ENCODE measurements at regions not wholly inside any gene's neighbourhood (a gene's known extent, or its start where the extent isn't known, plus 50 kb on each side); places are given as distances from the start of the nearest gene placed in this dataset.
A peak's percentile ranks its signal among the peaks of the same experiment; 100 is the strongest.

DNA sequence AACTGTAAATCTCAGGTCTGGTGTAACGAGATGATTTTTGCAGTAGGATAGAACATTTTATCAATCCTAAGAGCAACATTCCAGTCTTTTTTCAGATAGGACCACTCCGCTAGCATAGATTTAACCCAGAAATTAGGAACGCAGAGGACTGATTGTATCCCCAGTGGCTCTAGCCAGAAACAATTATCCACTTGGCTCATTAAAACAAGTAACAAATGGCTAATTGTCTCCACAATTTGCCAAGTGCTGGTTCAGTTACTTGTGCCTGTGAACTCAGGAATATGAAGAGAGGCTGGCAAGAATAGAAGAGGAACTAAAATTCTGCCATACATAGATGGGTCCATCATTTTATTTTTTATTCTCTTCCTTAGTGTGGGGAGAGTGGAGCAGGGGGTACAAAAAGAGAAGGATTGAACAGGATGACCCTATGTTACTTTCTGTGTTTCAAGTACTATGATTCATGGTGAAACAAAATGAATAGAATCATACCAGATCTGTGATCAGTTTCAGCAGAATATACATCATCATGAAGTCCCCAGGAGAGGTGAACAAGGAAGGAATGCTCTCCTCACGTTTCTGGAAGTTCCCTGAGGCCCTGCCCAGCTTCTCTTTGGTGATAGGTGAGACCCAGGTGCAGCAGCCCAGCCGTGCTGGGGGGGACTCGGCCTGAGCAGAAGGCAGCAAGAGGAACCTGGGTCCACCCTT is 121.6 kb downstream of the ARL4C start:
- Histone ChIP-seq H3K36me3 (ENCODE audit: insufficient read depth, insufficient read length, low read length) (no peaks in the 10 kb centered on the region), H3K9ac (ENCODE audit: insufficient read length, low read depth) (no peak overlapping the region), H3K4me1 (ENCODE audit: insufficient read depth, insufficient read length) (peaks cover 4% of the 10 kb centered on the region), H3K4me3 (ENCODE audit: insufficient read length, low read depth) (no peak overlapping the region), H3K9me3 (ENCODE audit: insufficient read depth, low read length) (no peaks in the 10 kb centered on the region), H3K27me3 (ENCODE audit: insufficient read depth, insufficient read length) (no peaks in the 10 kb centered on the region)
- no peak for TF ChIP-seq YY1 (IDR thresholded peaks at IDR 0.05; ENCODE audit: insufficient read depth, insufficient read length)
- no peak for TF ChIP-seq SUZ12 (IDR thresholded peaks at IDR 0.05; ENCODE audit: extremely low read depth, insufficient read depth, insufficient read length)
- no peak for TF ChIP-seq ZNF274 (IDR thresholded peaks at IDR 0.05; ENCODE audit: low read depth, low read length)
- no peak for DNase-seq (ENCODE audit: low read depth, low spot score)

DNA sequence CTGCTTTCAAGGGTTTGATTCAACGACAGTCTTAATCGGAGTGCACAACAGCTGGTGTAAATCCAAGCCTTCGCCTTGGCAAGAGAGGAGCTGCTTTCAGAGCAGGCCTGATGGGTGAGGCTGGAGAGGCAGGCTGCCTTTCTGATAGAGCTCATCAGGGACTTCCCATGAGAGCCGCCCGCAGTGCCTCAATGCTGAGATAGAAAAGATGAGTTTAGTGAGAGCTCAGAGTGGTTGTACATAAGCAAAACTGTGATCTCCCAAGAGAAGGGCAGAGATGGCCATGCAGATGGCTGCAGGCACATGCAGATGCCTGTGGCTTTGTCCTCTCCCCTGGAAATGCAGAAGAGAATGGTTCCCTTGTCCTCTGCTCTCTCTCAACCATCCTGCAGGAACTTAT is 122.1 kb downstream of the ARL4C start:
- DNase-seq (ENCODE audit: low read depth, low spot score), result no peak

DNA sequence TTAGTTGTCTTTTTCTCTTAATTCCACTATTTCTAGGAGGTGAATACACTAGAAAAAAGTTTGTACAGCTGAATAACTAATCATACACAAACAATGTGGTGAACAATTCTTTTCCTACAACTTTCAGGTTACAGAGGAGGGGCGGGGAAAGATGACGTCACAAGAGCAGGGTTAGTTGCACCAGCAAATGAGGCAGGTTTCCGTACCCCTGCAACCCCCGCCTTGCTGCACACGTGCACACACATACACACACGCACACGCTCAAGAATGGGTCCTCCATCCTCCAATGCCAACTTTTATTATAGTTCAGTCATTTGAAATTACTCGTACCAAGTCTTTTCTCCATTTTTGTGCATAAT is 122.8 kb downstream of the ARL4C start:
- Histone ChIP-seq H3K4me1 (ENCODE audit: insufficient read depth, insufficient read length) (peaks cover 4% of the 10 kb centered on the region), H3K9me3 (ENCODE audit: insufficient read depth, low read length) (no peaks in the 10 kb centered on the region), H3K36me3 (ENCODE audit: insufficient read depth, insufficient read length, low read length) (no peaks in the 10 kb centered on the region), H3K27me3 (ENCODE audit: insufficient read depth, insufficient read length) (no peaks in the 10 kb centered on the region), H3K9ac (ENCODE audit: insufficient read length, low read depth) (no peak overlapping the region), H3K4me3 (ENCODE audit: insufficient read length, low read depth) (no peak overlapping the region)
- no peak for DNase-seq (ENCODE audit: low read depth, low spot score)
- no peak for TF ChIP-seq YY1 (IDR thresholded peaks at IDR 0.05; ENCODE audit: insufficient read depth, insufficient read length)
- no peak for TF ChIP-seq SUZ12 (IDR thresholded peaks at IDR 0.05; ENCODE audit: extremely low read depth, insufficient read depth, insufficient read length)
- TF ChIP-seq ZNF274 (IDR thresholded peaks at IDR 0.05; ENCODE audit: low read depth, low read length), result no peak

More for the DNA sequence above, 122.1 kb downstream of the ARL4C start:
- no peak overlapping the region for H3K4me3 ChIP-seq (ENCODE audit: insufficient read length, low read depth)
- peaks cover 4% of the 10 kb centered on the region for H3K4me1 ChIP-seq (ENCODE audit: insufficient read depth, insufficient read length)
- H3K9me3 ChIP-seq (ENCODE audit: insufficient read depth, low read length), result no peaks in the 10 kb centered on the region
- no peak for TF ChIP-seq ZNF274 (IDR thresholded peaks at IDR 0.05; ENCODE audit: low read depth, low read length)
- no peak for TF ChIP-seq YY1 (IDR thresholded peaks at IDR 0.05; ENCODE audit: insufficient read depth, insufficient read length)
- TF ChIP-seq SUZ12 (IDR thresholded peaks at IDR 0.05; ENCODE audit: extremely low read depth, insufficient read depth, insufficient read length), result no peak
- no peaks in the 10 kb centered on the region for H3K27me3 ChIP-seq (ENCODE audit: insufficient read depth, insufficient read length)
- no peaks in the 10 kb centered on the region for H3K36me3 ChIP-seq (ENCODE audit: insufficient read depth, insufficient read length, low read length)
- no peak overlapping the region for H3K9ac ChIP-seq (ENCODE audit: insufficient read length, low read depth)

DNA sequence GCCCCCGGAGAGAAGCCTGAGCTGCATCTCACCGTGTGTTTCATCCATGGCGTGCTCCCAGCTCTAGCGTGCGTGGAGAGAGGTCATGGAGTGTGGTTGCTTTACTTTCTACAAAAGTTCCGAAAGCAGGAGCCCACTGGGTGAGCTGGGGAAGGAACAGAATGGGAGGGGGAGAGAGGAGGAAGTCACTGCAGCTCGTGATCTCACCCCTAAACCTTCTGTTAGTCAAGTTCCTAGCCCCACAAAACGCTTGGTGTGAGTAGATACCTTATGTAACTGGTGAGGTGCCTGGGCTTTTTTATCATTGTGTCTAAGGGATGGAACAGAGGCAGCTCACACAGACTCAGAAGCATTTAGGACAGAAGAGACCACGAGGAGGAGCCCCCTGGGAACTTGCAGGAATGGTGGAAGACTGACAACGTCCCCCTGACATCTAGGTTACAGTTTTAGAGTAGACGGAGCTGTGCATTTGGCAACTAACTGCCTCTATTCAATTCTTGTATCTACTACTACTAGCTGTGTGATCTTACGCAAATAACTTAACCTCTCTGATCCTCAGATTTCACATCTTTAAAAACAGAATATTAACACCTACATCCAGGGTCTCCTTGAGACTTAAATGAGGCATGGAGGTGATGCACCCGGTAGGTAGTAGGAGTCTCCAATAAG is 123.3 kb downstream of the ARL4C start:
- no peak for DNase-seq (ENCODE audit: low read depth, low spot score)
- Histone ChIP-seq H3K27me3 (ENCODE audit: insufficient read depth, insufficient read length) (no peaks in the 10 kb centered on the region), H3K9me3 (ENCODE audit: insufficient read depth, low read length) (no peaks in the 10 kb centered on the region), H3K9ac (ENCODE audit: insufficient read length, low read depth) (no peak overlapping the region), H3K36me3 (ENCODE audit: insufficient read depth, insufficient read length, low read length) (no peaks in the 10 kb centered on the region), H3K4me3 (ENCODE audit: insufficient read length, low read depth) (no peak overlapping the region), H3K4me1 (ENCODE audit: insufficient read depth, insufficient read length) (peaks cover 6% of the 10 kb centered on the region)
- TF ChIP-seq YY1 (IDR thresholded peaks at IDR 0.05; ENCODE audit: insufficient read depth, insufficient read length) (no peak), ZNF274 (IDR thresholded peaks at IDR 0.05; ENCODE audit: low read depth, low read length) (no peak), SUZ12 (IDR thresholded peaks at IDR 0.05; ENCODE audit: extremely low read depth, insufficient read depth, insufficient read length) (no peak)

DNA sequence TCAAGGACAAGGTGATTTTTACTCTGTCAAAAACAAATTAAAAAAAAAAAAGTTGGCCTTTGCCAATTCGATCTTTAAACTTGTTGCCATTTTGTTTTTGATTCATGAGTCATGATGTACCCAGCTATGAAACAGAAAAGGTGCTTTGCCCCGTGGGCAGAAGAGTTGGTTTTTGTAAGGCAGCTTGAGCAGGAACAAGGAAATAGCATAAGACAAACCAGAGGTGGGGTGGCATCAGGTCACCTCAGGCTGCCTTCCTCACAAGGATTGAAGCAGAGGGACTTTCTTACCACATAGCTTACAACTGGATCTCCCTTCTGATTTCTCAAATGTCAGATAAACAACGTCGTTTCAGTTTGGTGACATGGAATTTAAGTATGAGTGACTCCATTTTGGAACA is 123.8 kb downstream of the ARL4C start:
- TF ChIP-seq ZNF274 (IDR thresholded peaks at IDR 0.05; ENCODE audit: low read depth, low read length), result no peak
- no peak for TF ChIP-seq SUZ12 (IDR thresholded peaks at IDR 0.05; ENCODE audit: extremely low read depth, insufficient read depth, insufficient read length)
- TF ChIP-seq YY1 (IDR thresholded peaks at IDR 0.05; ENCODE audit: insufficient read depth, insufficient read length), result no peak
- no peaks in the 10 kb centered on the region for H3K9me3 ChIP-seq (ENCODE audit: insufficient read depth, low read length)

DNA sequence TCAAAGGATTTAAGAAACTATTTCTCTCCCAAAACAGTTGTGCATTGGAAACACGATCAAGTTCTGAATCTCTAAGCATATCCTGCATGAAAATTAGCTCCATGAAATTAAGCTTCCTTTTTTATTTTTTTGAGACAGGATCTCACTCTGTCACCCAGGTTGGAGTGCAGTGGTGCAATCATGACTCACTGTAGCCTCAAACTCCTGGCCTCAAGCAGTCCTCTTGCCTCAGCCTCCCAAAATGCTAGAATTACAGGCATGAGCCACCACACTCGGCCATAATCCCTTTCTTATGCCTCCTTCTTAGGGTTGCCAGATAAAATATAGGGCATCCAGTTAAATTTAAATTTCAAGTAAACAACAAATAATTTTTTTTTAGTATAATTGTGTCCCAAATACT is 124.4 kb downstream of the ARL4C start:
- DNase-seq (ENCODE audit: low read depth, low spot score), result no peak
- peaks cover 13% of the 10 kb centered on the region for H3K4me1 ChIP-seq (ENCODE audit: insufficient read depth, insufficient read length)
- H3K27me3 ChIP-seq (ENCODE audit: insufficient read depth, insufficient read length), result no peaks in the 10 kb centered on the region
- no peak for TF ChIP-seq SUZ12 (IDR thresholded peaks at IDR 0.05; ENCODE audit: extremely low read depth, insufficient read depth, insufficient read length)
- no peak for TF ChIP-seq YY1 (IDR thresholded peaks at IDR 0.05; ENCODE audit: insufficient read depth, insufficient read length)
- TF ChIP-seq ZNF274 (IDR thresholded peaks at IDR 0.05; ENCODE audit: low read depth, low read length), result no peak
- H3K9ac ChIP-seq (ENCODE audit: insufficient read length, low read depth), result no peak overlapping the region
- no peaks in the 10 kb centered on the region for H3K9me3 ChIP-seq (ENCODE audit: insufficient read depth, low read length)
- no peaks in the 10 kb centered on the region for H3K36me3 ChIP-seq (ENCODE audit: insufficient read depth, insufficient read length, low read length)
- no peak overlapping the region for H3K4me3 ChIP-seq (ENCODE audit: insufficient read length, low read depth)

More for the DNA sequence above, 123.8 kb downstream of the ARL4C start:
- Histone ChIP-seq H3K36me3 (ENCODE audit: insufficient read depth, insufficient read length, low read length) (no peaks in the 10 kb centered on the region), H3K4me3 (ENCODE audit: insufficient read length, low read depth) (no peak overlapping the region), H3K27me3 (ENCODE audit: insufficient read depth, insufficient read length) (no peaks in the 10 kb centered on the region), H3K9ac (ENCODE audit: insufficient read length, low read depth) (no peak overlapping the region), H3K4me1 (ENCODE audit: insufficient read depth, insufficient read length) (peaks cover 10% of the 10 kb centered on the region)
- DNase-seq (ENCODE audit: low read depth, low spot score), result no peak

DNA sequence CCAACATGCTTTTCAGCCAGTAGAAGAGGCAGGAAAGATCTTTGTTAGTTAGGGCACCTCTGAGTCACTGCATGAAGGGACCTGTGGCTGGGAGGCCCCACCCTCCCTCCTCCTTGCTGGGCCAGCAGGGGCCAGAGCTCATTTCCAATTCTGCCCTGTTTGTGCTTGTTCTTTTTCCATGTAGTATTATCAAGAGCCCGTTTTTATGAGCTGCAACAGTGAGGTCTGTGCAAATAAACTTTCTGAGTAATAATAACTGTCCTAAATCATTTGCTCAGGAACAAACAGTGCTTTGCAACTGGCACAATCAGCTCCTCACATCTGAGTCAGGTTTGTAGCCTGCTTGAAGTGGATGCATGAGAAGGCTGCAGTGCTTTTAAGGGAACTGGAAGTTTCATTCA is 128.0 kb downstream of the ARL4C start:
- no peaks in the 10 kb centered on the region for H3K36me3 ChIP-seq (ENCODE audit: insufficient read depth, insufficient read length, low read length)
- TF ChIP-seq SUZ12 (IDR thresholded peaks at IDR 0.05; ENCODE audit: extremely low read depth, insufficient read depth, insufficient read length) (no peak), ZNF274 (IDR thresholded peaks at IDR 0.05; ENCODE audit: low read depth, low read length) (no peak), YY1 (IDR thresholded peaks at IDR 0.05; ENCODE audit: insufficient read depth, insufficient read length) (no peak)
- DNase-seq (ENCODE audit: low read depth, low spot score), result no peak
- peaks cover 10% of the 10 kb centered on the region for H3K4me1 ChIP-seq (ENCODE audit: insufficient read depth, insufficient read length)
- no peaks in the 10 kb centered on the region for H3K9me3 ChIP-seq (ENCODE audit: insufficient read depth, low read length)
- no peak overlapping the region for H3K4me3 ChIP-seq (ENCODE audit: insufficient read length, low read depth)
- H3K27me3 ChIP-seq (ENCODE audit: insufficient read depth, insufficient read length), result no peaks in the 10 kb centered on the region
- peak overlapping the region; percentile 45 for H3K9ac ChIP-seq (ENCODE audit: insufficient read length, low read depth)

All from NT2/D1 (cell line).